ENCODE measurements at regions not wholly inside any gene's neighbourhood (a gene's known extent, or its start where the extent isn't known, plus 50 kb on each side); places are given as distances from the start of the nearest gene placed in this dataset.

DNA sequence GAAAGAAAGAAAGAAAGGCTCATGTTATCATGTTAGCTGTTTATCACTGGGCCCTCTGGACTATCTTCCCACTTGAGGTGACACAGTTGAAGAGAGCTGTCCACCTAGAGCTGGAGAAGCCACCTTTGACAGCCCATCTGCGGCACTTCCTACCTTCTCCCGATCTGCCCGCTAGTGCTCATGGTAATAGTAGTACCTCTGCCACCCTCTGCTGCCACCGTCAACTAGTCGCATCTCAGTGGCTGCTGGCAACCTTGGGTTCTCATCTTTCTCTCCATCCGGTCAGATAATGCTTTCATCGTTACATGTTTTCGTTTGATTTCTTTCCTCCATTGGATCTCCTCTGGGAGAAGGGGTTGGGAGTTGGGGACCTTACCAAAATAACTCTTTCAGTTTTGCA, 63.2 kb upstream of the COPS8 start:
- CTCF ChIA-PET = no interaction called here
- no peak overlapping the region for H3K27ac ChIP-seq
- POLR2A ChIA-PET (ENCODE audit: low non-redundant PET) = no interaction called here
- TF ChIP-seq, protein P1, sequence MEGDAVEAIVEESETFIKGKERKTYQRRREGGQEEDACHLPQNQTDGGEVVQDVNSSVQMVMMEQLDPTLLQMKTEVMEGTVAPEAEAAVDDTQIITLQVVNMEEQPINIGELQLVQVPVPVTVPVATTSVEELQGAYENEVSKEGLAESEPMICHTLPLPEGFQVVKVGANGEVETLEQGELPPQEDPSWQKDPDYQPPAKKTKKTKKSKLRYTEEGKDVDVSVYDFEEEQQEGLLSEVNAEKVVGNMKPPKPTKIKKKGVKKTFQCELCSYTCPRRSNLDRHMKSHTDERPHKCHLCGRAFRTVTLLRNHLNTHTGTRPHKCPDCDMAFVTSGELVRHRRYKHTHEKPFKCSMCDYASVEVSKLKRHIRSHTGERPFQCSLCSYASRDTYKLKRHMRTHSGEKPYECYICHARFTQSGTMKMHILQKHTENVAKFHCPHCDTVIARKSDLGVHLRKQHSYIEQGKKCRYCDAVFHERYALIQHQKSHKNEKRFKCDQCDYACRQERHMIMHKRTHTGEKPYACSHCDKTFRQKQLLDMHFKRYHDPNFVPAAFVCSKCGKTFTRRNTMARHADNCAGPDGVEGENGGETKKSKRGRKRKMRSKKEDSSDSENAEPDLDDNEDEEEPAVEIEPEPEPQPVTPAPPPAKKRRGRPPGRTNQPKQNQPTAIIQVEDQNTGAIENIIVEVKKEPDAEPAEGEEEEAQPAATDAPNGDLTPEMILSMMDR (conservative IDR thresholded peaks at IDR 0.05; ENCODE audit: low read depth) = no peak
- DNase-seq (ENCODE audit: low spot score) = no peak

DNA sequence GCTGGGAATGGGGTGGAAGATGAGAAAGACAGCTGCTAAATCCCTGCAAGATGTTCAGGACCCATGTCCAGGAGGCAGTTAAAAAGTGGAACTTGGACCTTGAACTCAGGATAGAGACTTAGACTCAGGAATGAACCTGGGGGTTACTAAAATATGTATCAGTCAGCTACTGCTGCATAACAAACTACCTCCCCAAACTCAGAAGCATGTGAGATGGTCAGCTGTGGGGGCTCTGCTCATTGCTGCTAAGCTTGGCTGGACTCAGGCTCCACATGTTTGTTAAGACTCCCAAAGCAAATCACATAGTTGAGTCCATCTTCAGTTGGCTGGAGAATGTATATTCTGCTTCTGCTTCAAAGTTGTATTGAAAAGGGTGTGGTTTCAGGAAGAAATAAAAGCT, 61.4 kb upstream of the COPS8 start:
- TF ChIP-seq, protein P1 (conservative IDR thresholded peaks at IDR 0.05; ENCODE audit: low read depth) = no peak
- CTCF ChIA-PET = no interaction called here
- no peak overlapping the region for H3K27ac ChIP-seq
- DNase-seq (ENCODE audit: low spot score) = no peak
- POLR2A ChIA-PET (ENCODE audit: low non-redundant PET) = no interaction called here

DNA sequence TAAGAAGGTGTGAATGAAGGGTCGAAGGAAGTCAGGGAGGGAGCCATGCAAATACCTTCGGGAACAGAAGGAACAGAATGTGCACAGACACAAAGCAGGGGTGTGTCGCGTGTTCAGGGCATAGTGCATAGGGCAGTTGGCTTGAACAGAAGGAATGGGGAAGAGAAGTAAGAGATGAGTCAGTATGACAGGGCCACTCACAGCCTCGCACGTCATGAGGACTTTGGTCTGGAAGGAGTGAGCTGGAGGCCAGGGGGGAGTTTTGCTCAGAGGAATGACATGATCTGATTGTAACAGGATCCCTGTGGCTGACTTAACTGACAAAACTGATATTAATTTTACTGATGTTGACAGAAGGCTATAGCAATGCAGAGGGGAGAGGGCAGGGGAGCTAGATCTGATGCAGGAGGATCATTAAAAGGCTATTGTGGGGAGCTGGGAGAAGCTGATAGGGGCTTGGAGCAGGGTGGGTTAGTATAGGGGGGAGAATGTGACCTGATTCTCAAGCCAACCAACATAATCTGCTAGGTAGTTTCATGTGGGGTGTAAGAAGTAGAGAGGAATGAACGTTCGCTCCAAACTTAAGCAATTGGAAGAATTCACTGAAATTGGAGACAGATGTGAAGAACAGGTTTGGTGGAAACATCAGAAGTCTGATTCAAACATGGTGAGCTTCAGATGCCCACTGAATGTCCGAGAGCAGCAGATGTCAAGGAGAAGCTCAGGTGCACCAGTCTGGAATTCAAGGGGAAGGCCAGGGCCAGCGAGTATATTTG, 60.4 kb upstream of the COPS8 start:
- CTCF ChIA-PET = interaction anchor here (0.5 to 0.7 kb wide), 5 partner anchors 97 to 745 kb away, joined by 3 to 7 read pairs (median 3); no protein-coding TSS in a partner anchor
- peak; percentile 63 for DNase-seq (ENCODE audit: low spot score)
- no peak overlapping the region for H3K27ac ChIP-seq
- TF ChIP-seq, protein P1 (conservative IDR thresholded peaks at IDR 0.05; ENCODE audit: low read depth) = no peak
- POLR2A ChIA-PET (ENCODE audit: low non-redundant PET) = no interaction called here

DNA sequence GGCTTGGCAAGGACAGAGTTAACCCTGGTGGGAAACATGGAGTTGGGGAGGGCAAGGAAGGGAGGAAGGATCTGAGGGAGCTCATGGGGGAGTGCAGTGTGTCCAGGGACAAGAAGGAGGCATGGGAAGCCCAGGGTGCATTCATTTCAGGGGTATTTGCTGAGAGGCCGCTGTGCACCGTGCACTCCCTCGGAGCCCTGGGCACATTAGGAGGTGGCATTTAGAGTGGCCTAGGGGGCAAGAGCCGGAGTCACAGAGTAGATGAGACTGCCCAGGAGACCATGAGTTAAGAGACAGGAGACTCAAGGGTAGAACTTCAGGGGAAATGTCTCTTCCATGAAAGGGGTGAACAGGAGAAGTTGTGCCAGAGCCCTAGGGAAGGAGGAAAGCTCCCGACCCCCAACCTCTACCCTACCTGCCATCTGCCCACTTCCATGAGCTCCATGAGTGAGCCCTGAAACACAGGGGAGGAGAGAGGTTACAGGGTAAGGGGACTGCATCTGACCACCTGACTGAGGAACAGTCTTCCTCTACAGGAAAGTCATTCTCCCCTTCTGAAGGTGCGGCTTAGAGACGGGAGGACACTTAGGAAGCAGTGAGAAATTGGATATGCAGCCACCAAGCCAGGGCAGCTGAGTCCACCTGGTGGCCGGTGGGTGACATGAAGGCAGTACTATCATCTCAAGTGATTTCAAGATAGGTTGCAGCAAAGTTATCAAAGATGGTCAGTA, 58.5 kb upstream of the COPS8 start:
- POLR2A ChIA-PET (ENCODE audit: low non-redundant PET) = no interaction called here
- peak; percentile 53 for DNase-seq (ENCODE audit: low spot score)
- CTCF ChIA-PET = interaction anchor here (0.5 to 1.5 kb wide), 12 partner anchors 10 to 709 kb away, joined by 3 to 18 read pairs (median 3); partner anchors contain the start of gene ACKR3
- H3K27ac ChIP-seq = no peak overlapping the region
- TF ChIP-seq, protein P1 (conservative IDR thresholded peaks at IDR 0.05; ENCODE audit: low read depth) = peak; percentile 69

DNA sequence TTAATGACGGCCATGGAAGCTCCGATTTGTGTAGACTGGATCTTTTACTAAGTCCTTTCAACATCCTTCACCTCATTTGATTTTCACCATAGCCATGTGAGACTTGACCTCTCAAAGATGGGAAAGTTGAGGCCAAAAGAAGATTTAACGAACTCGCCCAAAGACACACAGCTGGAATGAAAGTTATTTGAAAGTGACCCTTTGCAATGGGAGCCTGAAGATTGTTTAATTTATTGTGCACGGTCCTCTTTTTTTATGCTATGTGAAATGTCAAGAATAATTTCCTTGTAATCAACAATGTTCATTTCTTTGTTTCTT, 58.0 kb upstream of the COPS8 start:
- ChIA-PET CTCF (interaction anchor here (0.5 to 1.5 kb wide), 13 partner anchors 11 to 1228 kb away, joined by 3 to 18 read pairs (median 3); partner anchors contain the start of gene ACKR3), POLR2A (ENCODE audit: low non-redundant PET) (no interaction called here)
- no peak overlapping the region for H3K27ac ChIP-seq
- TF ChIP-seq, protein P1 (conservative IDR thresholded peaks at IDR 0.05; ENCODE audit: low read depth) = peak; percentile 24; the same call in 1 of the 2 replicates
- DNase-seq (ENCODE audit: low spot score) = no peak

DNA sequence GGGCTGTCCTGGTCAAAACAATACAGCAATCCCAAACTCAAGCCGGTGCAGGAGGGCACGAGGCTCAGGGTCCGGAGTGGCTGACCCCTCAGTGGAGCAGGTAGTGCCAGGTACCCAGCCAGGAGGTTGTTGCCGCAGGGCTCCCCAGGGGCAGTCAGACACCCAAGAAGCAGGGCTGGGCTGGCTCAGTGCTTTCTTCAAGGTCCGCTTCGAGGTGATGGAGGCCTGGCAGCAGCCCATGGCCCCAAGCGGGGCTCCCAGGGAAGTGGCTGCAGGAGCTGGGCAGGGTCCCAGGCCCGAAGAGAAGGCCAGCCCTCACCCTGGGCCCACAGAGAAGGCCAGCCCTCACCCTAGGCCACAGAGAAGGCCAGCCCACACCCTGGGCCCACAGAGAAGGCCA, 55.3 kb upstream of the COPS8 start:
- no peak overlapping the region for H3K27ac ChIP-seq
- CTCF ChIA-PET = no interaction called here
- POLR2A ChIA-PET (ENCODE audit: low non-redundant PET) = no interaction called here
- DNase-seq (ENCODE audit: low spot score) = no peak
- TF ChIP-seq, protein P1 (conservative IDR thresholded peaks at IDR 0.05; ENCODE audit: low read depth) = no peak
